ENCODE measurements at regions not wholly inside any gene's neighbourhood (a gene's known extent, or its start where the extent isn't known, plus 50 kb on each side); places are given as distances from the start of the nearest gene placed in this dataset.

- TF ChIP-seq POLR2A (IDR thresholded peaks at IDR 0.05; ENCODE audit: low read length) (no peak), GATA1 (IDR thresholded peaks at IDR 0.05; ENCODE audit: low read depth, low read length) (no peak)
Measured at GRCh38 chrX:37921758-37922157, 74.4 kb upstream of the DYNLT3 start.

All from erythroblast (primary cell).